ENCODE measurements at regions not wholly inside any gene's neighbourhood (a gene's known extent, or its start where the extent isn't known, plus 50 kb on each side); places are given as distances from the start of the nearest gene placed in this dataset.

- WGBS, 2 donors: 84 to 87% methylated on average over 5 of the region's 5 CpGs
- Histone ChIP-seq H3K4me1 (no peaks in the 10 kb centered on the region), H3K9me3 (no peaks in the 10 kb centered on the region), H3K27ac (no peak overlapping the region), H3K36me3 (ENCODE audit: low read depth, missing control alignments) (no peaks in the 10 kb centered on the region), H3K4me3 (no peak overlapping the region), H3K27me3 (no peaks in the 10 kb centered on the region)
- TF ChIP-seq, protein P1, sequence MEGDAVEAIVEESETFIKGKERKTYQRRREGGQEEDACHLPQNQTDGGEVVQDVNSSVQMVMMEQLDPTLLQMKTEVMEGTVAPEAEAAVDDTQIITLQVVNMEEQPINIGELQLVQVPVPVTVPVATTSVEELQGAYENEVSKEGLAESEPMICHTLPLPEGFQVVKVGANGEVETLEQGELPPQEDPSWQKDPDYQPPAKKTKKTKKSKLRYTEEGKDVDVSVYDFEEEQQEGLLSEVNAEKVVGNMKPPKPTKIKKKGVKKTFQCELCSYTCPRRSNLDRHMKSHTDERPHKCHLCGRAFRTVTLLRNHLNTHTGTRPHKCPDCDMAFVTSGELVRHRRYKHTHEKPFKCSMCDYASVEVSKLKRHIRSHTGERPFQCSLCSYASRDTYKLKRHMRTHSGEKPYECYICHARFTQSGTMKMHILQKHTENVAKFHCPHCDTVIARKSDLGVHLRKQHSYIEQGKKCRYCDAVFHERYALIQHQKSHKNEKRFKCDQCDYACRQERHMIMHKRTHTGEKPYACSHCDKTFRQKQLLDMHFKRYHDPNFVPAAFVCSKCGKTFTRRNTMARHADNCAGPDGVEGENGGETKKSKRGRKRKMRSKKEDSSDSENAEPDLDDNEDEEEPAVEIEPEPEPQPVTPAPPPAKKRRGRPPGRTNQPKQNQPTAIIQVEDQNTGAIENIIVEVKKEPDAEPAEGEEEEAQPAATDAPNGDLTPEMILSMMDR (IDR thresholded peaks at IDR 0.05): no peak
- TF ChIP-seq POLR2A (IDR thresholded peaks at IDR 0.05): no peak
- DNase-seq: no peak
- intact Hi-C loops (cut with DNase I; ENCODE audit: low total_unique reads): no loop called here
These were observed 800.8 kb upstream of the SOX11 start for GRCh38 chr2:4891394-4891793.

DNA sequence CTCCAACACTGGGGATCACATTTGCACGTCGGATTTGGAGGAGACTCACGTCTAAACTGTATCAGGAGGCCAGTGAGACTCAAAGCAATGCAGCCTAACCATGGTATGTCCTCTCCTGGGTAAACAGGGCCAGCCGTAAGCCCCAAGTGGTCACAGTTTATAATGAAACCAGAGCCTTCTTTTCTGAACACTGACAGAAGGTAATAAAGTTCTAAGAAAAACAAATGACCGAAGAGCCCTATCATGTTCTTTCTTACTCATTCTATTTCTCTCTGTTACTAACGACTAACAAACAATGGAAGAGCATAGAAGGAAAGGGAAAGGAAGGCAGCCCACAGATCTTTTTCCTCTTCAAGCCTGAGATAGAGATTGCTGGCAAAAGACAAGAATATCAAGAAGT, 796.8 kb upstream of the SOX11 start:
- H3K9me3 ChIP-seq: no peaks in the 10 kb centered on the region
- TF ChIP-seq, protein P1 (IDR thresholded peaks at IDR 0.05): no peak
- no peak overlapping the region for H3K27ac ChIP-seq
- H3K36me3 ChIP-seq (ENCODE audit: low read depth, missing control alignments): no peaks in the 10 kb centered on the region
- intact Hi-C loops (cut with DNase I; ENCODE audit: low total_unique reads): no loop called here
- 62 to 63% methylated on average over 6 of the region's 6 CpGs for WGBS, 2 donors
- no peak for DNase-seq
- no peaks in the 10 kb centered on the region for H3K27me3 ChIP-seq
- no peak overlapping the region for H3K4me3 ChIP-seq
- H3K4me1 ChIP-seq: no peaks in the 10 kb centered on the region

- Histone ChIP-seq H3K4me1 (no peaks in the 10 kb centered on the region), H3K27ac (no peak overlapping the region), H3K4me3 (no peak overlapping the region), H3K9me3 (no peaks in the 10 kb centered on the region), H3K36me3 (ENCODE audit: low read depth, missing control alignments) (no peaks in the 10 kb centered on the region), H3K27me3 (no peaks in the 10 kb centered on the region)
- DNase-seq: no peak
- WGBS, 2 donors: 90% methylated on average over 5 of the region's 5 CpGs
- intact Hi-C loops (cut with DNase I; ENCODE audit: low total_unique reads): no loop called here
- no peak for TF ChIP-seq POLR2A (IDR thresholded peaks at IDR 0.05)
- TF ChIP-seq, protein P1 (IDR thresholded peaks at IDR 0.05): no peak
These were observed 793.5 kb upstream of the SOX11 start for GRCh38 chr2:4898706-4899105.

- Histone ChIP-seq H3K4me1 (no peaks in the 10 kb centered on the region), H3K4me3 (no peak overlapping the region), H3K27me3 (no peaks in the 10 kb centered on the region), H3K36me3 (ENCODE audit: low read depth, missing control alignments) (no peaks in the 10 kb centered on the region), H3K9me3 (no peaks in the 10 kb centered on the region), H3K27ac (no peak overlapping the region)
- TF ChIP-seq, protein P1 (IDR thresholded peaks at IDR 0.05): no peak
- no peak for TF ChIP-seq POLR2A (IDR thresholded peaks at IDR 0.05)
- no peak for DNase-seq
- 84 to 87% methylated on average over 5 of the region's 5 CpGs for WGBS, 2 donors
- intact Hi-C loops (cut with DNase I; ENCODE audit: low total_unique reads): no loop called here
These were observed 791.9 kb upstream of the SOX11 start for GRCh38 chr2:4900242-4900641.

GRCh38 chr2:4900861-4901770, 791.1 kb upstream of the SOX11 start:
- Histone ChIP-seq H3K4me1 (no peaks in the 10 kb centered on the region), H3K4me3 (no peak overlapping the region), H3K9me3 (no peaks in the 10 kb centered on the region), H3K27me3 (no peaks in the 10 kb centered on the region), H3K27ac (no peak overlapping the region), H3K36me3 (ENCODE audit: low read depth, missing control alignments) (no peaks in the 10 kb centered on the region)
- DNase-seq: no peak
- 74 to 79% methylated on average over 11 of the region's 11 CpGs for WGBS, 2 donors
- TF ChIP-seq, protein P1 (IDR thresholded peaks at IDR 0.05): no peak
- TF ChIP-seq POLR2A (IDR thresholded peaks at IDR 0.05): no peak
- intact Hi-C loops (cut with DNase I; ENCODE audit: low total_unique reads): no loop called here
